ENCODE measurements at regions not wholly inside any gene's neighbourhood (a gene's known extent, or its start where the extent isn't known, plus 50 kb on each side); places are given as distances from the start of the nearest gene placed in this dataset.

DNA sequence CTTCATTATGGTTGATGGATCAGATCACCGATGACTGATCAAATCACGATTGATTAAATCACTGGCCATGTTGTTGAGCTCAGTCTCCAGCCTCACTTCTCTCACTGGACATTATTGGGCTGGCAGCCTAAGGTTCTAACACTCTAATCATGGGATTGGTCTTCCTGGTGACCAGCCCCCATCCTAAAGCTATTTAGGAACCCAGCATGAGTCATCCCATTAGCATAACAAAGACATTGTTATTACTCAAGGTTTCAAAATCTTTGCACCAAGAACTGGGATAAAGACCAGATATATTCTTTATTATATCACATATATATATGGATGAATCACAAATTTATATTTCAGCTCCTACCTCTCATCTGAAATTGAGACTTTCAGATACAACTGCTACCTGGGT, 272.1 kb upstream of the IL12B start:
- DNase-seq (ENCODE audit: missing footprints) (no peak), ATAC-seq (no peak)
- intact Hi-C loops (cut with DNase I): no loop called here

DNA sequence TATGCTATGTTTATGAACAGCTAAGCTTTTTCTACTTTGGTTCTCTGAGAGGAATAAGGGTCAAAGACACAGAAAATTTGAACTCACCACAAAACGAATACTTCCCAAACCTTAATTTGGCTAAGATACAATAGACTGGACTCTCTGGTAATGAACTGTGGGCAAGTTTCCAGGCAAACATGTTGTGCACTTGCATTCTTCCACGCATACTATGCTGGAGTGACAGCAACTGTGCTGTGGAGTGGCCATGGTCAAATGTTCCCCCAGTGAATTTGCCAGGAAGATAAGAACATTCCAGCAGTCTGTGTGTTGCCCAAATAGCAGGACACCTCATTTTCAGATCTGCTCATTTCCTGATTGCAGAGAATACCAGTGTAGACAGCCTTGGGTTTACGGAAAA, 275.3 kb upstream of the IL12B start:
- peak; percentile 96 for ATAC-seq
- intact Hi-C loops (cut with DNase I): loop anchor here (2.0 to 5.0 kb wide), 2 partner anchors 45 to 98 kb away; no protein-coding TSS in a partner anchor
- DNase-seq (ENCODE audit: missing footprints): no peak

DNA sequence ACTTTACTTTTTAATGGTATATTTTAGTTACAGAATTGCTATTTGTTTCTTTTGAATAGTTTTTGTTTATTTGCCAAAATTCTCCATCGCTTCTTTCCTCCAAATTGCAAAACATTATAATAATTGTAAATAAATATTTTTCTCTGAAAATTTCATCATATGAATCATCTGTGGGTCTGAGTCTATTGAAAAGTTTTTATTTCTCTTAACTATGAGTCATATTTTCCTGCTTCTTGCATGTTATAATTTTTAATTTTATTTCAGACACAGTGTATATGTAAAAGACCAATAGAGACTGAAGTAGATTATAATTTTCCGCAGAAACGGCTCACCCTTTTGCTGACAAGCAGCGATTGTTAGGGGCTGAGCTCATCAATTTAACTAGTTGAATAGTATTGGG, 279.1 kb upstream of the IL12B start:
- no peak for DNase-seq (ENCODE audit: missing footprints)
- intact Hi-C loops (cut with DNase I): loop anchor here (5.0 kb wide), 1 partner anchor 102 kb away; no protein-coding TSS in a partner anchor
- no peak for ATAC-seq

DNA sequence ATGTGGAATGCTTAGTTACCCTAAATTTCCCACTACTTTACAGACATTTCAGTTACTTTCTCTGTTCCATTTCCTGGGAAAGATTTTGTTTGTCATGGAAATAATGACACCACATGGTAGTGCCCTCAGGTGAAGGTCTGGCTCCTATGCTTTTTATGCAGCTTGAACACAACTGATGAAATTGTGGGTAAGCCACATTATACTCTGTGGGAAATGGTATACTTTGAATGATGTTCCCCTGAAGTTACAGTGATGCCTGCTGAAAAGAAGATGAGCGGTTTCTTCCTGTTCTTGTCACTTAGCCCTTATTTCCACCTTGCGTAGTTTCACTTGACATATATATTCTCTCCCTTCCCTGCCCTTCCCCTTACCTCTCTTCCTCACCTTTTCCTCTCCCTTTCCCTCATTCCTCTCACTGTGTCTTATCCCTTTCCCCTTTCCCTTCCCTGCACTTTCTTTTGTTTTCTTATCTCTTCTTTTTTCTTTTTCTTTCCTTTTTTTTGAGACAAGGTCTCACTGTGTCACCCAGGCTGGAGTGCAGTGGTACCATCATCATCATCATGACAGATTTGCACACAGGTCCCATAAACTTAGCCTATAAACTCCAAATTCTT, 280.8 kb upstream of the IL12B start:
- ATAC-seq (no peak), DNase-seq (ENCODE audit: missing footprints) (no peak)
- intact Hi-C loops (cut with DNase I): no loop called here

DNA sequence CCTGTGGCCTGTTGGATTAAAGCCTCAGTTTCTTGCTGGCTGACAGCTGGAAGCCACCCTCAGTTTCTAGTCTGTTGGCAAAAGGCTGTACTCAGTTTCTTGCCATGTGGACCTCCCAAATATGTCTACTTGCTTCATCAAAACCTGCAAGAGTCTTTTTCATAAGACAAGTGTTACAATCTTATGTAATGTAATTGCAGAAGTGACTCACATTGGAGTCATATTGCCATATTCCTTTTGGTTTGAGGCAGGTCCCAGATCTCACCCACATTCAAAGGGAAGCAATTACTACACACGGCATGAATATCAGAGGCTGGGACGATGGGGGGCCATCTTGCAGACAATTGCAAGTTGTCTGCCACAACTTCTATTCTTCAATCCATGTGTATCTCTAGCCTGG, 286.7 kb upstream of the IL12B start:
- ATAC-seq (no peak), DNase-seq (ENCODE audit: missing footprints) (no peak)
- intact Hi-C loops (cut with DNase I): no loop called here

DNA sequence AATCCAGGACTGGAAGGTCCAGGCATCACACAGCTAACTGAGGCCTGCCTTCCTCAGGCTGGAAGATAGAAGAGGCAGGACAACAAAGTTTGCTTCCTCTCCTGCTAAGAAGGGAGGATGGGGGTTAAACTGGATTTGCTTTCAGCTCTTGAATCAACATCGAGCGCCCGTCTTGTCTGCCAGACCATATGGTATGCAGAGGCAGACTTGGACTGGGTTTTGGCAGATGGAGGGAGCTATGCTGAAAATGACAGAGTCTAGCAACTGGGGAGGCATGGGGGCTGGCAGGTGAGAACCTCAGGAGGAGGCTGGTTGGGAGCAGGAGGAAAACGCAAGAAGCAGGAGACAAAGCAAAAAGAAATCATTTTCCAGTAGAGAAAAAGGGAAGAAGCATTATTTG, 289.5 kb upstream of the IL12B start:
- no peak for ATAC-seq
- intact Hi-C loops (cut with DNase I): no loop called here
- DNase-seq (ENCODE audit: missing footprints): no peak

DNA sequence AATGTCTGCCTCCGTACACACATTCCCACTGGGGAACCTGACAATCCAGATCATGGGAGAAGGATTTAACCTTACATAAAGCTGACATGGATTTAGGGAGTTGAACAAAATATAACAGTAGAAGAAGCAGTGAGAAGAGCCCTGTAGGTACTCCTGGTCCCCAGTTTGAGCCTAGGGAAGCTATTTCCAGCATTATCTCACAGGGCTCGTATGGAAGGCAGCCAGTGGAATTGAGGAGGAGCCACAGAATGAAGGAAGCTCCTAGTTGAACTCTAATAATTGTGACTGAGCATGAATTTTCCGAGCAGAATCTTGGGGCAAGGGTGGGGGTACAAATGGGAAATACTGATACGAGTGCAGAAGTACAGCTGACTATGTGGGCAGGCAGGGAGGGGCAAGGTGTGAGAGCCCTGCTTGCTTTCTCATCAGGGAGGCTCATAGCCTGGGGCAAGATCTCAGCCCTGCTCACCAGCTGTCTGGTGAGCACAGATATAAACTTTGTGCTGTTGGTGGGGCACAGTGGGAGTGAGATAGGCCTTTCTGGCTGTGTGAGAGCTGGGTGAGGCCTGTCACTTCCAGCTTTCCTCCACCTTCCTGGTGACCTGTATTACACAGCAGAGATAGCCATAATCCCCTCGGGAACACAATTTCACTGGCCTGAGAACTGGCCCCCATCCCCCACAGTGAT, 290.7 kb upstream of the IL12B start:
- no peak for DNase-seq (ENCODE audit: missing footprints)
- ATAC-seq: peak; percentile 42
- intact Hi-C loops (cut with DNase I): no loop called here

DNA sequence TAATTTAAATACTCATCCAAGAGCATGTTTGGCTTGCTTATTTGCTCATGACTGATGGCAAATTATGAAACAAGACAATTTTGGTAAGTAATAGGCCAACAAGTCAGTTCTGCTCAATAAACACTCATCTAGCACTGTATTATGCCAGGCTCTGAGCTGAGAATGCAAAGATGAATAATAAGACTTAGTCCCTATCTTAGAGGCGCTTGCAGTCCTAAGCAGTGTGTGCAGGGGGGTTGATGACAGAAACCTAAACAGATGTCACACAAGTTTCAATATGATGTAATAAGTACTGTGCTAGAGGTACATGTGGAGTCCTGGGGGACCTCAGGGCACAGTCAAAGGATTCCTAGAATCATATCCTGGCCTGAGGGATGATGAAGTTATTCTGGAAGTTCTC, 287.6 kb upstream of the ADRA1B start:
- ATAC-seq (no peak), DNase-seq (ENCODE audit: missing footprints) (no peak)
- intact Hi-C loops (cut with DNase I): no loop called here

DNA sequence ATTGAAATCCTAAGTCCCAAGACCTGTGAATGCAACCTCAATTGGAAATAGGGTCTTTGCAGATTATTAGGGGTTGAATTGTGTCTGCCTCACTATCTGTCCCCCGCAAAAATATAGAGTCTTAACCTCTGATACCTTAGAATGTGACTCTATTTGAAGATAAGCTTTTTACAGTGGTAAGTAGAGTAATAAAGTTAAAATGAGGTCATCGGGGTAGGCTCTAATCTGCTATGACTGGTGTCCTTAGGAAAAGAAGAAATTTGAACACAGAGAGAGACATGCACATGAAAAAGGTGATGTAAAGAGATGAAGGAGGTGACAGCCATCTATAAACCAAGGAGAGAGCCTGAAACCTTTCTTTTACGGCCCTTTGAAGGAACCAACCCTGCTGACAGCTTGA, 287.1 kb upstream of the ADRA1B start:
- intact Hi-C loops (cut with DNase I): no loop called here
- no peak for ATAC-seq

DNA sequence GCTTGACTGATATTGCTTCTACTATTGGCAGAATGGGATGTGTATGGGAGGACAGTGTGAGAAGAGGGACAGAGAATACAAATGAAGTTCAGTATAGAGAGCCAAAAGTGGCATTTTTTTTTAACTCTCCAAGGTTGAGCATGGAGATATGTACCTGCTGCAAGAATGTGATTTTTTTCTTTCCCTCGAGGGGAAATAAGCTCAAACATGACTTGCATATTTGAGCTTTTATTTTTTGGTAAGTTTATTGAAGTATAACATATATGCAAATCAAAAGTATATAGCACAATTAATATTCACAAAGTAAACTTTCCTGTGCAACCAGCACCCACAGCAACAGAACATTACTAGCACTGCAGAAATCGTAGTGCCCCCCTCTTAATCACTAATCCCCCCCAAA, 285.7 kb upstream of the ADRA1B start:
- ATAC-seq: no peak
- intact Hi-C loops (cut with DNase I): no loop called here

More for the DNA sequence above, 287.1 kb upstream of the ADRA1B start:
- no peak for DNase-seq (ENCODE audit: missing footprints)

DNA sequence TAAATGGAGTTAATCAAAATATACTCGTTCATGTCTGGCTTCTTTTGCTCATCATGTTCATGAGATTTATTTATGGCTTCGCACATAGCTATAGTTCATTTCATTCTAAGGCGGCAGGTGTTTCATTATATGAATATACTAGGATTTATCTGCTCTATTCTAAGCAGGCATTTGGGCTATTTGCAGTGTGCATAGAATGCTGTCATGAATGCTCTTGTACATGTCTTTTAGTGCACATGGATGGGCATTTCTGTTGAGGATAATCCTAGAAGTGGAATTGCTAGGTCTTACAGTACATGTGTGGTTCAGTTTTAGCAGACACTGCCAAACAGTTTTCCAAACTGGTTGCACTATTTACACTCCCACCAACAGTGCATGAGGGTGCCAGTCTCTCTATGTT, 285.3 kb upstream of the ADRA1B start:
- intact Hi-C loops (cut with DNase I): no loop called here
- ATAC-seq: no peak
- DNase-seq (ENCODE audit: missing footprints): no peak

More for the DNA sequence above, 285.7 kb upstream of the ADRA1B start:
- no peak for DNase-seq (ENCODE audit: missing footprints)

DNA sequence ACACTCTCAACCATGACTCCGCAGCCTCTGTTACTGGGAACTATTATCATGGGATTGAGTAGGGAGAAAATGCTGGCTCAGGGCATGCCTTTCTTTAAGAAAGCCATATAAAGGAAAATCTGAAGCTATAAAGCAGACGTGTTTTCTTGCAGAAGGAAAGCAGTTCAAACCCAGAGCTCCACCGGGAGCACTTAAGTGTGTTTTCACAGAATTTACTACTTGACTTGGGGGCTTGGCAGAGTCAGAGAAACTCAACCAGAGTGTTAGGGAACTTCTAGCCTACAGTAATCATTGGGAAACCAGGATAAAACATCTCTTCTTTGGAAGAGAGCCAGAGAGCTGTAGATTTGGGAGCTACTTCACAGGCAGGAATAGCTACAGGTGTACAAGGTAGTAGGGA, 283.4 kb upstream of the ADRA1B start:
- ATAC-seq: no peak
- DNase-seq (ENCODE audit: missing footprints): no peak
- intact Hi-C loops (cut with DNase I): no loop called here

DNA sequence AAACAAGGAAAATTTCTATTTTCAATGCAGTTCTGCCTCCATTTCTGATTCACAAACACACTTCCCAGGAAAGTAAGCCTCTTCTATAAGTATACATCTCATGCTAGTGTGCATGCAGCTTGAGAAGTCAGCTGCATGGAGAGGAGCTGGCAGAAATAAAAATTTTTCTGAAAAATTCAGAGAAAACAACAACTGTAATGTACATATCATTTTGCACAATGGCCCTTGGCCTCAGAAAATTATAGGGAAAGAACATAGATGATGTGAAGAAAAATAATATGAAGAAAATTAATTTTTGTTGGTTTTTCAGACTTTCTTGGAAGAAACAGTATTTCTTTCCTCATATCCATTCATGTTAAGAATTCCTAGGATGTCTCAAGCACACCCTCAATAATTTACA, 277.8 kb upstream of the ADRA1B start:
- ATAC-seq: no peak
- intact Hi-C loops (cut with DNase I): no loop called here
- DNase-seq (ENCODE audit: missing footprints): no peak

DNA sequence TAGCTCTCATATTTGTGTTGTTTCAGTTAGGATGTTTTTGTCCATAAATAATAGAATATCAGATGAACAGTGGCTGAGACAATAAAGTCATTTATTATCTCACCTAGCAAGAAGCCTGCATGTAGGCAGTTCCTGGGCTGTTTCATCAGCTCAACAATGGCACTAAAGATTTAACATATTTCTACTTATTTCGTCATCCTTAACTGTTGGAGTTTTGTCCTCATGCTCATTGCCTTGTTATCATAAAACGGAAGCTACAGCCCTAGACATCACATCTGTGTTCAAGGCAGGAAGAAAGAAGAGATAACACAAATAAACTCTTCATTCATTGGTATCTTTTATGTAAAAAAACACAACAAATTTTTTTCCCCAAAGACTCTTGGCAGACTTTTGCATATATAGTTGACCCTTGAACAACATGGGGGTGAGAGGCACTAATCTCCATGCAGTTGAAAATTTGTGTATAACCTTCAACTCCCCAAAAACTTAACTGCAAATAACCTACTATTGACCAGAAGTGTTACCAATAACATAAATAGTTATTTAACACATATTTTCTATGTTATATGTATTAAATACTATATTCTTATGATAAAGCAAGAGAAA, 277.2 kb upstream of the ADRA1B start:
- intact Hi-C loops (cut with DNase I): no loop called here
- no peak for ATAC-seq
- no peak for DNase-seq (ENCODE audit: missing footprints)

DNA sequence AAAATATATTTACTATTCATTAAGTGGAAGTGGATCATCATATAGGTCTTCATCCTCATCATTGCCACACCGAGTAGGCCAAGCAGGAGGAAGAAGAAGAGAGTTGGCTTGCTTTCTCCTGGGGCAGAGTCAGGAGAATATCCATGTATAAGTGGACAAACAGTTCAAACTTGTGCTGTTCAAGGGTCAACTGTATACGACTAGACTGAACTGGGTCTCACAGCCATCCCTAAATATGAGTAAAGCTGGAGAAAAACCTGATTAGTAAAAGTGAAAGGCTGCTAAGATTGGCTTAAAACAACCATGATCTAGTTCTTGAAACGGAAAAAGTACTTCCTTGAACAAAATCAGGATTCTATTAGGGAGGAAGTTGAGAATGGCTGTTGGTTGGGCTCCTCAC, 276.7 kb upstream of the ADRA1B start:
- intact Hi-C loops (cut with DNase I): no loop called here
- DNase-seq (ENCODE audit: missing footprints) (no peak), ATAC-seq (no peak)

DNA sequence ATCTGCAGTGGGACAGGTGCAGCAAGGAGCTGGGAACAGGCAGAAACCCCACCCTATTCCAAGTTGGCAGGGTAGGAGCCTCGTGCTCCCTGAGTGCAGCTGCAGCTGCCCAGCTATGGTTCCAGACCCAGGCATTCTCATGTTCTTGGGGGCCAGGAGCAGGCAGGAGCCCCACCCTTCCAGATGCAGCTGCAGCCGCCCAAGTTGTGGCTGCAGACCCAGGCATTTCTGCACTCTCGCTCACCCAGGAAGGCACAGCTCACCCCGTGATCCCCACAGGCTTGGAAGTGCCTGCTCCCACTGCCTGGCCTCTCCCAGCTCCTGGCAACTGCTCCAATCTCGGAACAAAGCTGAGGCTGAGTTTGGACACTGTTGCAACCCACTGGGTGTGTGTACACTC, 275.8 kb upstream of the ADRA1B start:
- intact Hi-C loops (cut with DNase I): loop anchor here (10.0 kb wide), 1 partner anchor 126 kb away; no protein-coding TSS in a partner anchor
- DNase-seq (ENCODE audit: missing footprints) (no peak), ATAC-seq (no peak)

DNA sequence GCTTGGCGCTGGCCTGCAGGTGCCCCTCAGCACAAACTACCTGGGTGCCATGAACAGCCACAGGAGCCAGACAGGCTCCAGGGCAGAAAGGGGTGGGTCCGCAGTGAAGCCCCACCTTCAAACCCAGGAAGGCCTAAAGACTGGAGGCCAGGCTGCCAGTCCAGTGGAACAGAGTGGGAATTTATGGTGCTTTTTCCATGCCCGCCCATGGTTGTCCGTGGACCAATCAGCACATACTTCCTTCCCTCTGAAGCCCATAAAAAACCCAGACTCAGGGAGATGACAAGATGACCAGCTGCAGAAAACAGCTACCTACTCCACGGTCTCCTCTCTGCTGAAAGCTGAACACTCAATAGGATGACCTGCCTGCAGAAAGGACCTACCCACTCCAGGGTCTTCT, 275.4 kb upstream of the ADRA1B start:
- intact Hi-C loops (cut with DNase I): loop anchor here (10.0 kb wide), 1 partner anchor 126 kb away; no protein-coding TSS in a partner anchor
- DNase-seq (ENCODE audit: missing footprints): no peak
- no peak for ATAC-seq

DNA sequence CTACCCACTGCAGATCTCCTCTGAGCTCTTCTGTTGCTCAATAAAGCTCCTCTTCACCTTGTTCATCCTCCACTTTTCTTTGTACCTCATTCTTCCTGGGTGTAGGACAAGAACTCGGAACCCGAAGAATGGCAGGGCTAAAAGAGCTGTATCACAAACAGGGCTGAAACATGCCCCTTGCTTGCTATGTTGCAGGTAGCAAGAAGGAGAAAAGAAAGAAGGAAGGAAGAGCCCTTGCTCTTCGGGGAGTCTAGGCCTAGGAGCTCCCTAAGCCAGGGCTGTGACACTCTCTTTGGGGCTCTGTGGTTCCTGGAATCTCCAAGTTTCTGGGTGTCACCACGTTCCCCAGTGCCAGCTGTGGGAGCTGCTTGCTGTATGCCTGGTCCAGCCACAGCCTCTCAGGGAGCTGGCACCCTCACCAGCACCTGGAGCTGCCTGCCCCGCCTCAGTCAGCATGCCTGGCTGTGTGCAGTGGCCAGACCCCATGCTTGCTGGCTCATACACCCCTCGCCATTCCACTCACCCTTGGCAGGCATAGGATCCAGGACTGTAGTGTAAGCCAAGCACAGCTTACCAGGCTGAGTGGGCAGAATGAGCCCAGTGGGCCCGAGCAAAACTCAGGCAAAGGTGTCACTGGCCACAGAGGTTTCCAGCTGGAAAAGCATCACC, 274.8 kb upstream of the ADRA1B start:
- peak; percentile 84 for ATAC-seq
- intact Hi-C loops (cut with DNase I): loop anchor here (10.0 kb wide), 1 partner anchor 127 kb away; no protein-coding TSS in a partner anchor
- peak; percentile 69 for DNase-seq (ENCODE audit: missing footprints)

DNA sequence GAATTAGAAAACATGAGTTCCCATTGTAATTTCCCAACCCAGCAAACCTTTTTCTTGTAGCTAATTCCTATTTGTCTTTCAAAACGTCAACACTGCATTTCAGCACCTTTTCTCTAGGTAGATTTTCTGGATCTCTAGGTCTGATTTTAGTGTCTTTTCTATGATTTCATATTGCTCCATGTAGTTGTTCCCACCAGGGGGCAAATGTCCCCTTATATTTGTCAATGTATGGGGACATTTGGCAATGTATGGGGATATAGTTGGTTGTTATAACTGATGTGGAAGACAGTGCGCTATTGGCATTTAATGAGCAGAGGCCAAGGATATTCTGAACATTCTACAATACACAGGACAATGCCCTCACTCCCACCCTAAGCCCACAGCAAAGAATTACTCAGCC, 273.9 kb upstream of the ADRA1B start:
- intact Hi-C loops (cut with DNase I): loop anchor here (10.0 kb wide), 1 partner anchor 128 kb away; no protein-coding TSS in a partner anchor
- DNase-seq (ENCODE audit: missing footprints): no peak
- ATAC-seq: no peak

DNA sequence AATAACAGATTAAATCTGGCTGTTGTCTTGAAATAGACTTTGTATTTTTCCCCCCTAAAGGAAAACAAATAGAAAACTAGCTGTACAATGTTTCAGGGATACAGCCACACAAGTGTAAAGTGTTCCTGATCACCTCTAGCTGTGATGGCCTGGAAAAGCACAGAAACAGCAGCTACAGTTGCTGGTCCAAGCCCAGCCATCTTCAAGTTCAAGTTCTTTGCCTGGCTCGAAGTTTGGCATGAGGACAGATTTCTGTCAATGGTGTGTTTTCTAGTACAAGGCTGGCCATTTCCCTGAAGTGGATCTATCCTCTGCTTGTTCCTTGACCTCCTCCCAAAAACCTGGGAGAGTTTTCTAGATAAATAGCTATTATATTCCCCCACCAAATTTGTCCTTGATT, 272.2 kb upstream of the ADRA1B start:
- DNase-seq (ENCODE audit: missing footprints) (no peak), ATAC-seq (no peak)
- intact Hi-C loops (cut with DNase I): loop anchor here (10.0 kb wide), 1 partner anchor 129 kb away; no protein-coding TSS in a partner anchor
